Psoas muscle (tissue), 7 donors: ENCODE measurements at regions not wholly inside any gene's neighbourhood (a gene's known extent, or its start where the extent isn't known, plus 50 kb on each side); places are given as distances from the start of the nearest gene placed in this dataset.

Experiments
- ATAC-seq, 4 donors: fragments of 200-7000 bp; cut with Tn5 transposase; one replicate each; pipeline ENCODE4 v1.9.1; 2020; ENCODE audit warnings: moderate library complexity in 3 of 4, mild to moderate bottlenecking in 2 of 4
- DNase-seq, 2 donors: peaks; one replicate each; pipeline ENCODE4 v3.0.0-alpha.2; 2020
- H3K27ac ChIP-seq: fragments of 200-600 bp; one replicate; pipeline ENCODE4 v1.8.0; 2022
- H3K27me3 ChIP-seq, 3 donors: fragments of 200-600 bp in 1 of 3; one replicate each; pipeline versions ENCODE4 v1.6.1 to v1.8.0; 2013 to 2022; ENCODE audit warnings: low read length in 2 of 3, mild to moderate bottlenecking in 2 of 3, moderate library complexity in 1 of 3; ENCODE audit not compliant: insufficient read depth in 3 of 3
- H3K36me3 ChIP-seq, 2 donors: fragments of 200-600 bp in 1 of 2; one replicate each; pipeline versions ENCODE4 v1.6.1 to v1.8.0; 2013 to 2022; ENCODE audit warnings: low read depth in 1 of 2, mild to moderate bottlenecking in 1 of 2, moderate library complexity in 1 of 2; ENCODE audit not compliant: insufficient read depth in 1 of 2
- H3K4me1 ChIP-seq: fragments of 200-600 bp; one replicate; pipeline ENCODE4 v1.8.0; 2022
- H3K4me3 ChIP-seq: fragments of 200-600 bp; one replicate; pipeline ENCODE4 v1.8.0; 2022; ENCODE audit warnings: mild to moderate bottlenecking
- H3K9me3 ChIP-seq: fragments of 200-600 bp; one replicate; pipeline ENCODE4 v1.8.0; 2022
- CTCF ChIP-seq: fragments of 200-600 bp; IDR thresholded peaks from one replicate; pipeline ENCODE4 v1.8.0; 2022; ENCODE audit warnings: antibody characterized with exemption
- WGBS, 3 donors: extraction: QIAGEN DNeasy Blood & Tissue Kit; methylation state at CpG; one replicate each; pipeline versions ENCODE4 v1.1.6 to v1.1.7; 2013; 5-methylcytosine and 5-hydroxymethylcytosine counted together
- intact Hi-C, 2 donors: fragments of 100-400 bp; cut with DNase I; formaldehyde crosslinking; loops; one replicate each; pipeline versions ENCODE4 v1.11.0 to v1.14.2; 2022
- donor health status: healthy with polysubstance abuse.
- donor health status: DM: no; HTN: no; CAD: no; lungs with moderate emphysema.
- donor health status: Bipolar disorder and iron deficiency.
- donor health status: healthy.
- donor health status: DM: yes; HTN: yes; CAD: no.
- donor health status: DM: no; HTN: no; CAD: no.
- donor health status: DM: yes; HTN: yes; CAD: no.

- Histone ChIP-seq H3K9me3 (no peaks in the 10 kb centered on the region), H3K27ac (no peak overlapping the region), H3K4me1 (no peaks in the 10 kb centered on the region), H3K36me3 (no peaks in the 10 kb centered on the region), H3K27me3 (no peaks in the 10 kb centered on the region), H3K4me3 (no peak overlapping the region)
- WGBS, 3 donors, result 45 to 71% (median 48%) methylated on average over 1 of the region's 1 CpG
- intact Hi-C loops, result no loop called here
- ATAC-seq (no peak), DNase-seq (no peak)
- TF ChIP-seq CTCF, result no peak
Measured at GRCh38 chr3:83625261-83625660, 1333.5 kb upstream of the CADM2 start.

- Histone ChIP-seq H3K36me3 (no peaks in the 10 kb centered on the region), H3K9me3 (no peaks in the 10 kb centered on the region), H3K4me1 (no peaks in the 10 kb centered on the region), H3K27me3 (no peaks in the 10 kb centered on the region), H3K4me3 (no peak overlapping the region), H3K27ac (no peak overlapping the region)
- intact Hi-C loops, result no loop called here
- 88 to 100% (median 95%) methylated on average over 1 of the region's 1 CpG for WGBS, 3 donors
- ATAC-seq (no peak), DNase-seq (no peak)
- TF ChIP-seq CTCF, result no peak
Measured at GRCh38 chr3:83628471-83628870, 1330.3 kb upstream of the CADM2 start.

- DNase-seq, result no peak
- Histone ChIP-seq H3K4me1 (no peaks in the 10 kb centered on the region), H3K4me3 (no peak overlapping the region), H3K27ac (no peak overlapping the region), H3K27me3 (no peaks in the 10 kb centered on the region), H3K9me3 (no peaks in the 10 kb centered on the region), H3K36me3 (no peaks in the 10 kb centered on the region)
- no peak for TF ChIP-seq CTCF
- no peak for ATAC-seq
- intact Hi-C loops, result no loop called here
Measured at GRCh38 chr3:83632526-83632925, 1326.3 kb upstream of the CADM2 start.

DNA sequence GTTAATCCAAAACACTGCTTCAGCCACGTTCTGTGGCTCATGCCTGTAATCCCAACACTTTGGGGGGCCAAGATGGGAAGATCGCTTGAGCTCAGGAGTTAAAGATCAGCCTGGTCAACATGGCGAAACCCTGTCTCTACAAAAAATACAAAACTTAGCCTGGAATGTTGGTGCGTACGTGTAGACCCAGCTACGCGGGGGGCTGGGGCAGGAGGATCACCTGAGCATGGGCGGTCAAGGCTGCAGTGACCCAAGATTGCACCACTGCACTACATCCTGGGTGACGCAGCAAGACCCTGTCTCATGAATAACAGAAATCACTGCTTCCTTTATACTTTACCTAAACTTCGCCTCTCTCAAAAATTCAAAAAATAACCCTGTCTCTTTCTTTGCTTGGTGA is 1325.0 kb upstream of the CADM2 start:
- no peak overlapping the region for H3K27ac ChIP-seq
- H3K9me3 ChIP-seq, result no peaks in the 10 kb centered on the region
- H3K27me3 ChIP-seq, result no peaks in the 10 kb centered on the region
- ATAC-seq, result no peak
- H3K4me3 ChIP-seq, result no peak overlapping the region
- WGBS, 3 donors, result 88% methylated on average over 10 of the region's 10 CpGs
- TF ChIP-seq CTCF, result no peak
- no peaks in the 10 kb centered on the region for H3K36me3 ChIP-seq
- intact Hi-C loops, result no loop called here
- no peaks in the 10 kb centered on the region for H3K4me1 ChIP-seq
- no peak for DNase-seq

DNA sequence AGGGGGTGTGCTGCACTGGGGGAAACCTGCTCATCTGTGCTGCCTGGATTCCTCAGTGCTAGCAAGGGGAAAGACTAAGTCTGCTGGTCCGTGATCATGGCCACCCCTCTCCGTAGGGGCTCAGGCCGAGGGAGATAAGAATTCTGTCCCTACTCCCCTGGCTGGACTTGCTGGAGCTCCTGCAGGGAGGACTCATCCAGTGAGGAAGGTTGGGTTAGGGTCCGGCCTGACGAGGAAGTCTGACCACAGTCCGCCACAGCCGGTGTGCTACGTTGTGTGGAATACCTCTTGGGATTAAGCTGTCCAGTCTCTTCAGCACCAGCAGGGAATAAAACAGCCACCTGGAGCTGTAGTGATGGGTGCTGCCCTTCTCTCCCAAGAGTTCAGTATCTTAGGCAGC is 1309.1 kb upstream of the CADM2 start:
- no peak for DNase-seq
- Histone ChIP-seq H3K27me3 (peaks cover 0 to 2% (median 0%) of the 10 kb centered on the region in 3 donors), H3K9me3 (peaks cover 7% of the 10 kb centered on the region), H3K4me3 (no peak overlapping the region), H3K27ac (no peak overlapping the region), H3K36me3 (no peaks in the 10 kb centered on the region), H3K4me1 (no peaks in the 10 kb centered on the region)
- ATAC-seq, result no peak
- WGBS, 3 donors, result 83 to 89% (median 88%) methylated on average over 8 of the region's 8 CpGs
- intact Hi-C loops, result no loop called here
- no peak for TF ChIP-seq CTCF
